H9 (cell line): ENCODE measurements at regions not wholly inside any gene's neighbourhood (a gene's known extent, or its start where the extent isn't known, plus 50 kb on each side); places are given as distances from the start of the nearest gene placed in this dataset.

Experiments
- DNase-seq: peaks from one replicate; pipeline ENCODE4 v3.0.0-alpha.2; 2017
- H2AFZ ChIP-seq: one replicate; pipeline ENCODE4 v1.6.1; 2013; ENCODE audit warnings: mild to moderate bottlenecking, low read length, control low read depth, moderate library complexity
- H2AK5ac ChIP-seq: 2 replicates; pipeline ENCODE4 v1.6.1; 2013; ENCODE audit warnings: low read length, control low read depth, mixed read lengths; ENCODE audit not compliant: insufficient read length
- H2BK120ac ChIP-seq: one replicate; pipeline ENCODE4 v1.6.1; 2013; ENCODE audit warnings: low read depth, mild to moderate bottlenecking, low read length, control low read depth, inconsistent platforms; ENCODE audit not compliant: poor library complexity, severe bottlenecking
- H2BK12ac ChIP-seq: 2 replicates; pipeline ENCODE4 v1.6.1; 2013; ENCODE audit warnings: low read length, control low read depth, mixed read lengths, low read depth; ENCODE audit not compliant: insufficient read length
- H2BK15ac ChIP-seq: 2 replicates; pipeline ENCODE4 v1.6.1; 2013; ENCODE audit warnings: low read depth, low read length, control low read depth
- H2BK20ac ChIP-seq: one replicate; pipeline ENCODE4 v1.6.1; 2013; ENCODE audit warnings: low read depth, mild to moderate bottlenecking, low read length, control low read depth, inconsistent platforms; ENCODE audit not compliant: poor library complexity, severe bottlenecking
- H2BK5ac ChIP-seq: 2 replicates; pipeline ENCODE4 v1.6.1; 2013; ENCODE audit warnings: low read length, control low read depth, mixed read lengths; ENCODE audit not compliant: insufficient read length
- H3K14ac ChIP-seq: 2 replicates; pipeline ENCODE4 v1.6.1; 2013; ENCODE audit warnings: low read length, control low read depth; ENCODE audit not compliant: insufficient read depth
- H3K18ac ChIP-seq: 2 replicates; pipeline ENCODE4 v1.6.1; 2013; ENCODE audit warnings: low read depth, mild to moderate bottlenecking, mixed read lengths, low read length, control low read depth; ENCODE audit not compliant: insufficient read length
- H3K23ac ChIP-seq: 2 replicates; pipeline ENCODE4 v1.6.1; 2013; ENCODE audit warnings: low read length, control low read depth, mixed read lengths, low read depth; ENCODE audit not compliant: insufficient read length
- H3K23me2 ChIP-seq: 2 replicates; pipeline ENCODE4 v1.6.1; 2013; ENCODE audit warnings: low read depth, mild to moderate bottlenecking, mixed read lengths, low read length, control low read depth; ENCODE audit not compliant: insufficient read length, poor library complexity, severe bottlenecking
- H3K27ac ChIP-seq: 2 replicates; pipeline ENCODE4 v1.5.1; 2013; ENCODE audit warnings: low read length, control low read depth, mixed read lengths, low read depth; ENCODE audit not compliant: insufficient read length
- H3K27me3 ChIP-seq: 2 replicates; pipeline ENCODE4 v1.6.1; 2013; ENCODE audit warnings: low read length, control low read depth, inconsistent platforms; ENCODE audit not compliant: insufficient read depth
- H3K4ac ChIP-seq: 2 replicates; pipeline ENCODE4 v1.6.1; 2013; ENCODE audit warnings: low read depth, mild to moderate bottlenecking, control low read depth, inconsistent platforms, low read length, moderate library complexity
- H3K4me1 ChIP-seq: 2 replicates; pipeline ENCODE4 v1.6.1; 2013; ENCODE audit warnings: low read length, control low read depth, inconsistent platforms; ENCODE audit not compliant: insufficient read depth
- H3K4me2 ChIP-seq: 2 replicates; pipeline ENCODE4 v1.6.1; 2013; ENCODE audit warnings: low read length, control low read depth, mixed read lengths; ENCODE audit not compliant: insufficient read length, insufficient read depth
- H3K56ac ChIP-seq: 2 replicates; pipeline ENCODE4 v1.6.1; 2013; ENCODE audit warnings: low read depth, mild to moderate bottlenecking, mixed read lengths, low read length, control low read depth; ENCODE audit not compliant: insufficient read length
- H3K79me1 ChIP-seq: 2 replicates; pipeline ENCODE4 v1.6.1; 2013; ENCODE audit warnings: low read depth, mild to moderate bottlenecking, moderate library complexity, low read length, control low read depth, inconsistent platforms; ENCODE audit not compliant: insufficient read depth, poor library complexity, severe bottlenecking
- H3K79me2 ChIP-seq: 2 replicates; pipeline ENCODE4 v1.6.1; 2013; ENCODE audit warnings: low read length, control low read depth, inconsistent platforms; ENCODE audit not compliant: insufficient read depth
- H3K9ac ChIP-seq: 2 replicates; pipeline ENCODE4 v1.6.1; 2013; ENCODE audit warnings: low read length, control low read depth, mixed read lengths; ENCODE audit not compliant: insufficient read length; ENCODE audit errors: extremely low read depth
- H3K9me3 ChIP-seq: one replicate; pipeline ENCODE4 v1.6.1; 2013; ENCODE audit warnings: low read depth, low read length, inconsistent platforms; ENCODE audit not compliant: control insufficient read depth
- H3T11ph ChIP-seq: one replicate; pipeline ENCODE4 v1.6.1; 2013; ENCODE audit warnings: mild to moderate bottlenecking, low read length, control low read depth, inconsistent platforms
- H4K20me1 ChIP-seq: one replicate; pipeline ENCODE4 v1.6.1; 2013; ENCODE audit not compliant: control insufficient read depth, insufficient read length, insufficient read depth
- H4K5ac ChIP-seq: 2 replicates; pipeline ENCODE4 v1.6.1; 2013; ENCODE audit warnings: low read depth, mild to moderate bottlenecking, mixed read lengths, low read length, control low read depth; ENCODE audit not compliant: insufficient read length
- H4K8ac ChIP-seq: replicated peaks from 2 replicates; pipeline ENCODE4 v1.6.1; 2013; ENCODE audit warnings: low read length, control low read depth, mixed read lengths, low read depth; ENCODE audit not compliant: insufficient read length
- H4K91ac ChIP-seq: 2 replicates; pipeline ENCODE4 v1.6.1; 2013; ENCODE audit warnings: low read depth, mild to moderate bottlenecking, moderate library complexity, mixed read lengths, low read length, control low read depth; ENCODE audit not compliant: insufficient read length
- H3K27ac Mint-ChIP-seq, 3 experiments: 2 replicates in 2 of 3; 3 replicates in 1 of 3; pipeline ENCODE4 v1.8.0; 2020 to 2021; ENCODE audit warnings: mixed read lengths in 3 of 3, mild to moderate bottlenecking in 1 of 3, moderate library complexity in 1 of 3
- H3K27me3 Mint-ChIP-seq: 2 replicates; pipeline ENCODE4 v1.8.0; 2021; ENCODE audit warnings: low read depth, mild to moderate bottlenecking, moderate library complexity, mixed read lengths
- H3K36me3 Mint-ChIP-seq, 3 experiments: 2 replicates in 2 of 3; 3 replicates in 1 of 3; pipeline ENCODE4 v1.8.0; 2020 to 2021; ENCODE audit warnings: low read depth in 3 of 3, mixed read lengths in 3 of 3; ENCODE audit not compliant: insufficient read depth in 1 of 3
- H3K4me1 Mint-ChIP-seq, 2 experiments: 2 replicates each; pipeline ENCODE4 v1.8.0; 2020; ENCODE audit warnings: mixed read lengths in 2 of 2
- H3K4me3 Mint-ChIP-seq, 2 experiments: 2 replicates in 1 of 2; 3 replicates in 1 of 2; pipeline ENCODE4 v1.8.0; 2020 to 2021; ENCODE audit warnings: mild to moderate bottlenecking in 2 of 2, mixed read lengths in 2 of 2, moderate library complexity in 1 of 2
- H3K9me3 Mint-ChIP-seq, 2 experiments: 2 replicates in 1 of 2; 3 replicates in 1 of 2; pipeline ENCODE4 v1.8.0; 2020; ENCODE audit warnings: mild to moderate bottlenecking in 2 of 2, mixed read lengths in 2 of 2, moderate library complexity in 1 of 2
- WGBS: extraction: QIAGEN DNeasy Blood & Tissue Kit; methylation state at CpG from one replicate; pipeline ENCODE4 v1.1.7; 2013; ENCODE audit warnings: missing lambda C conversion rate, low lambda C conversion rate, mixed read lengths; ENCODE audit not compliant: insufficient read length; ENCODE audit errors: extremely low coverage; 5-methylcytosine and 5-hydroxymethylcytosine counted together
- TF ChIP-seq, protein P1 (sequence below): fragments of 200-600 bp; sonication (generic); conservative IDR thresholded peaks from 3 replicates; pipeline ENCODE4 v1.8.0; 2021; ENCODE audit warnings: antibody characterized with exemption, mild to moderate bottlenecking

DNA sequence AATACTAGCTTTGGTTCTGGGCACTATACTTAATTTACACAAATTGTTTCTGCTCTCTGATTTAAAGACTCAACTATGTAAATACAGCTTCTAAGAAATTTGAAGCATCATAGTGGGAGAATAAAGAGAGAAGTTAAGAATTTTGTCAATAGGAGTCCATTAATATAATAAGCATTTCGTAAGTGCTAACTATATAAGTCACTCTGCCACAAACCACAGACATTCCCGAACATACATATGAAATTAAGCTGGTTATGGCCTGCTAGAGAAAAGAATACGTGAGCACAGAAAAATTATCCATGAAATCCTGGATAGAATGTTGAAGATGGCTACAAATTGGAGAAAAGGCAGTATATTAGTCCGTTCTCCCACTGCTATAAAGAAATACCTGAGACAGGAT, 526.2 kb downstream of the MRPL39 start:
- Histone ChIP-seq H3K9me3 (no peaks in the 10 kb centered on the region), H4K8ac (no peak overlapping the region), H3K27me3 (no peaks in the 10 kb centered on the region), H2AFZ (no peak overlapping the region), H3T11ph (no peak overlapping the region), H2BK5ac (no peak overlapping the region), H3K4me1 (no peaks in the 10 kb centered on the region; the same call in 1 of the 2 replicates), H3K9ac (no peak overlapping the region), H3K14ac (no peak overlapping the region), H3K27ac (no peak overlapping the region), H3K18ac (no peak overlapping the region), H2BK12ac (no peak overlapping the region), H3K23me2 (no peaks in the 10 kb centered on the region), H3K23ac (no peak overlapping the region), H2BK20ac (no peak overlapping the region), H4K5ac (no peak overlapping the region), H4K91ac (no peak overlapping the region), H3K4ac (no peak overlapping the region), H3K4me2 (no peak overlapping the region), H4K20me1 (no peaks in the 10 kb centered on the region), H2AK5ac (no peak overlapping the region), H3K79me2 (no peaks in the 10 kb centered on the region), H2BK15ac (no peak overlapping the region), H3K56ac (no peak overlapping the region), H2BK120ac (no peak overlapping the region), H3K79me1 (no peaks in the 10 kb centered on the region)
- Mint-ChIP-seq H3K27me3 (no peaks in the 10 kb centered on the region), H3K27ac (no peak overlapping the region), H3K4me1 (peaks cover 0 to 3% of the 10 kb centered on the region in 2 experiments; a peak in 2 of 4 replicates), H3K4me3 (no peak overlapping the region), H3K9me3 (peaks cover 55 to 79% of the 10 kb centered on the region in 2 experiments), H3K36me3 (no peaks in the 10 kb centered on the region; a peak in 3 of 7 replicates)
- no peak for DNase-seq
- TF ChIP-seq, protein P1, sequence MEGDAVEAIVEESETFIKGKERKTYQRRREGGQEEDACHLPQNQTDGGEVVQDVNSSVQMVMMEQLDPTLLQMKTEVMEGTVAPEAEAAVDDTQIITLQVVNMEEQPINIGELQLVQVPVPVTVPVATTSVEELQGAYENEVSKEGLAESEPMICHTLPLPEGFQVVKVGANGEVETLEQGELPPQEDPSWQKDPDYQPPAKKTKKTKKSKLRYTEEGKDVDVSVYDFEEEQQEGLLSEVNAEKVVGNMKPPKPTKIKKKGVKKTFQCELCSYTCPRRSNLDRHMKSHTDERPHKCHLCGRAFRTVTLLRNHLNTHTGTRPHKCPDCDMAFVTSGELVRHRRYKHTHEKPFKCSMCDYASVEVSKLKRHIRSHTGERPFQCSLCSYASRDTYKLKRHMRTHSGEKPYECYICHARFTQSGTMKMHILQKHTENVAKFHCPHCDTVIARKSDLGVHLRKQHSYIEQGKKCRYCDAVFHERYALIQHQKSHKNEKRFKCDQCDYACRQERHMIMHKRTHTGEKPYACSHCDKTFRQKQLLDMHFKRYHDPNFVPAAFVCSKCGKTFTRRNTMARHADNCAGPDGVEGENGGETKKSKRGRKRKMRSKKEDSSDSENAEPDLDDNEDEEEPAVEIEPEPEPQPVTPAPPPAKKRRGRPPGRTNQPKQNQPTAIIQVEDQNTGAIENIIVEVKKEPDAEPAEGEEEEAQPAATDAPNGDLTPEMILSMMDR = no peak
- no CpG with 5 or more reads among the region's 4 CpGs for WGBS
